Hepatocyte (in vitro differentiated cells): ENCODE measurements at regions not wholly inside any gene's neighbourhood (a gene's known extent, or its start where the extent isn't known, plus 50 kb on each side); places are given as distances from the start of the nearest gene placed in this dataset.

Source experiments
- DNase-seq: peaks from one replicate; pipeline ENCODE4 v3.0.0-alpha.2; 2016; ENCODE audit warnings: low spot score
- H2AFZ ChIP-seq: fragments of 200-600 bp; sonication (generic); 2 replicates; pipeline ENCODE4 v1.6.0; 2016; ENCODE audit warnings: antibody characterized with exemption, mild to moderate bottlenecking
- H3K27ac ChIP-seq: fragments of 200-600 bp; sonication (generic); 2 replicates; pipeline ENCODE4 v1.5.1; 2016; ENCODE audit warnings: mild to moderate bottlenecking
- H3K27me3 ChIP-seq: fragments of 200-600 bp; sonication (generic); 2 replicates; pipeline ENCODE4 v1.6.1; 2016
- H3K36me3 ChIP-seq: fragments of 200-600 bp; sonication (generic); replicated peaks from 2 replicates; pipeline ENCODE4 v1.5.1; 2016; ENCODE audit warnings: low read depth; ENCODE audit not compliant: insufficient read depth
- H3K4me1 ChIP-seq: fragments of 200-600 bp; sonication (generic); 2 replicates; pipeline ENCODE4 v1.5.1; 2016; ENCODE audit warnings: mild to moderate bottlenecking, moderate library complexity; ENCODE audit not compliant: insufficient read depth
- H3K4me2 ChIP-seq: fragments of 200-600 bp; sonication (generic); 2 replicates; pipeline ENCODE4 v1.6.0; 2016
- H3K4me3 ChIP-seq: fragments of 200-600 bp; sonication (generic); 2 replicates; pipeline ENCODE4 v1.5.1; 2016; ENCODE audit warnings: mild to moderate bottlenecking
- H3K79me2 ChIP-seq: fragments of 200-600 bp; sonication (generic); 2 replicates; pipeline ENCODE4 v1.6.0; 2017; ENCODE audit warnings: mild to moderate bottlenecking
- H3K9me2 ChIP-seq: fragments of 200-600 bp; sonication (generic); replicated peaks from 2 replicates; pipeline ENCODE4 v1.6.0; 2017; ENCODE audit warnings: mild to moderate bottlenecking; ENCODE audit not compliant: insufficient read depth
- H3K9me3 ChIP-seq: fragments of 200-600 bp; sonication (generic); 2 replicates; pipeline ENCODE4 v1.5.1; 2016; ENCODE audit warnings: low read depth, mild to moderate bottlenecking
- H4K20me1 ChIP-seq: fragments of 200-600 bp; sonication (generic); 2 replicates; pipeline ENCODE4 v1.6.0; 2016; ENCODE audit warnings: mild to moderate bottlenecking; ENCODE audit not compliant: insufficient read depth, poor library complexity, severe bottlenecking
- CTCF ChIP-seq: fragments of 200-600 bp; sonication (generic); IDR thresholded peaks from 2 replicates; pipeline ENCODE4 v1.5.1; 2016; ENCODE audit warnings: antibody characterized with exemption, mild to moderate bottlenecking; ENCODE audit not compliant: poor library complexity
- EZH2 ChIP-seq: fragments of 200-600 bp; sonication (generic); IDR thresholded peaks from 2 replicates; pipeline ENCODE4 v1.6.1; 2016; ENCODE audit warnings: antibody characterized with exemption, mild to moderate bottlenecking, borderline replicate concordance
- EZH2phosphoT487 ChIP-seq: fragments of 200-600 bp; sonication (generic); IDR thresholded peaks from one replicate; pipeline ENCODE4 v1.6.1; 2018; ENCODE audit warnings: antibody characterized with exemption, mild to moderate bottlenecking, low read depth, moderate library complexity; ENCODE audit not compliant: unreplicated experiment, severe bottlenecking
- WGBS: methylation state at CpG from one replicate; pipeline ENCODE4 v1.1.6; 2016; ENCODE audit warnings: low lambda C conversion rate; ENCODE audit errors: missing lambda C conversion rate; 5-methylcytosine and 5-hydroxymethylcytosine counted together

- TF ChIP-seq EZH2phosphoT487 (no peak), EZH2 (no peak), CTCF (no peak)
- WGBS: 0% methylated on average over 1 of the region's 1 CpG
Observed at GRCh38 chr1:219752645-219753044, 139.7 kb upstream of the ZC3H11B start.

GRCh38 chr1:219751870-219752507 lies 139.1 kb upstream of the ZC3H11B start:
- no peak overlapping the region for H3K4me2 ChIP-seq
- no peaks in the 10 kb centered on the region for H3K36me3 ChIP-seq
- H3K9me3 ChIP-seq: no peaks in the 10 kb centered on the region
- H3K4me1 ChIP-seq: no peaks in the 10 kb centered on the region
- TF ChIP-seq EZH2phosphoT487 (no peak), CTCF (no peak), EZH2 (no peak)
- H3K27me3 ChIP-seq: no peaks in the 10 kb centered on the region
- H3K9me2 ChIP-seq: no peaks in the 10 kb centered on the region
- H3K27ac ChIP-seq: no peak overlapping the region
- no peak overlapping the region for H2AFZ ChIP-seq
- H3K79me2 ChIP-seq: no peaks in the 10 kb centered on the region
- no peak for DNase-seq
- no peak overlapping the region for H3K4me3 ChIP-seq
- H4K20me1 ChIP-seq: no peaks in the 10 kb centered on the region

More at GRCh38 chr1:219752645-219753044, 139.7 kb upstream of the ZC3H11B start:
- H3K36me3 ChIP-seq: no peaks in the 10 kb centered on the region
- H3K27me3 ChIP-seq: no peaks in the 10 kb centered on the region
- no peak for DNase-seq
- no peaks in the 10 kb centered on the region for H4K20me1 ChIP-seq
- H3K4me1 ChIP-seq: peaks cover under 1% of the 10 kb centered on the region
- H3K9me2 ChIP-seq: no peaks in the 10 kb centered on the region
- H3K4me3 ChIP-seq: no peak overlapping the region
- H3K4me2 ChIP-seq: no peak overlapping the region
- no peak overlapping the region for H2AFZ ChIP-seq
- H3K27ac ChIP-seq: no peak overlapping the region
- H3K9me3 ChIP-seq: no peaks in the 10 kb centered on the region
- no peaks in the 10 kb centered on the region for H3K79me2 ChIP-seq

GRCh38 chr1:219749370-219749769 lies 136.5 kb upstream of the ZC3H11B start:
- H4K20me1 ChIP-seq: no peaks in the 10 kb centered on the region
- WGBS: 87% methylated on average over 1 of the region's 2 CpGs
- no peak for DNase-seq
- no peaks in the 10 kb centered on the region for H3K79me2 ChIP-seq
- H3K4me2 ChIP-seq: no peak overlapping the region
- no peaks in the 10 kb centered on the region for H3K27me3 ChIP-seq
- H3K36me3 ChIP-seq: no peaks in the 10 kb centered on the region
- no peak for TF ChIP-seq EZH2
- no peak for TF ChIP-seq EZH2phosphoT487
- no peak for TF ChIP-seq CTCF
- H3K27ac ChIP-seq: no peak overlapping the region
- H3K4me3 ChIP-seq: no peak overlapping the region
- H2AFZ ChIP-seq: no peak overlapping the region
- H3K9me2 ChIP-seq: no peaks in the 10 kb centered on the region
- H3K4me1 ChIP-seq: no peaks in the 10 kb centered on the region
- H3K9me3 ChIP-seq: no peaks in the 10 kb centered on the region
